CD4-positive, alpha-beta T cell (primary cell): ENCODE measurements at regions not wholly inside any gene's neighbourhood (a gene's known extent, or its start where the extent isn't known, plus 50 kb on each side); places are given as distances from the start of the nearest gene placed in this dataset.

ENCODE experiments used
- ATAC-seq: fragments of 200-7000 bp; cut with Tn5 transposase; one replicate; pipeline ENCODE4 v1.10.0; 2022; ENCODE audit warnings: mild to moderate bottlenecking; ENCODE audit not compliant: poor library complexity
- CTCF ChIA-PET: fragments of 350-600 bp; sonication (Branson Sonifier 250); formaldehyde crosslinking; loops from one replicate; lab custom pipeline; 2021; ENCODE audit warnings: antibody characterized with exemption, inconsistent platforms; lab: Charles Lee
- POLR2A ChIA-PET: fragments of 350-600 bp; sonication (Branson Sonifier 250); formaldehyde crosslinking; loops from one replicate; lab custom pipeline; 2021; ENCODE audit warnings: antibody characterized with exemption, inconsistent platforms; lab: Charles Lee
- DNase-seq, 14 experiments: peaks; one replicate each; pipeline ENCODE4 v3.0.0-alpha.2; 2013 to 2020; ENCODE audit warnings: mixed read lengths in 2 of 14
- H3K27ac ChIP-seq, 2 donors: one replicate each; pipeline versions ENCODE4 v1.5.1 to v1.7.0; 2013; ENCODE audit warnings: low read length in 2 of 2, low read depth in 1 of 2, mild to moderate bottlenecking in 1 of 2
- H3K27me3 ChIP-seq, 2 experiments: 1 replicate in 1 of 2; 2 replicates in 1 of 2; pipeline versions ENCODE4 v1.6.1 to v1.7.0; 2013; ENCODE audit warnings: low read length in 2 of 2, control low read depth in 1 of 2, mild to moderate bottlenecking in 1 of 2, moderate library complexity in 1 of 2; ENCODE audit not compliant: insufficient read depth in 2 of 2, control insufficient read depth in 1 of 2
- H3K36me3 ChIP-seq: one replicate; pipeline ENCODE4 v1.6.1; 2013; ENCODE audit warnings: low read length, control low read depth; ENCODE audit not compliant: insufficient read depth
- H3K4me1 ChIP-seq: one replicate; pipeline ENCODE4 v1.6.1; 2013; ENCODE audit warnings: low read length, control low read depth; ENCODE audit not compliant: insufficient read depth
- H3K4me3 ChIP-seq: one replicate; pipeline ENCODE4 v1.5.1; 2013; ENCODE audit warnings: mild to moderate bottlenecking, low read length, moderate library complexity
- H3K9me3 ChIP-seq, 2 experiments: 1 replicate in 1 of 2; 2 replicates in 1 of 2; pipeline versions ENCODE4 v1.6.1 to v1.7.0; 2013; ENCODE audit warnings: low read length in 2 of 2, mild to moderate bottlenecking in 2 of 2, control low read depth in 1 of 2, moderate library complexity in 1 of 2; ENCODE audit not compliant: control insufficient read depth in 1 of 2, insufficient read depth in 1 of 2
- H3K27ac Mint-ChIP-seq: one replicate; pipeline ENCODE4 v1.8.0; 2020; ENCODE audit warnings: mixed read lengths
- H3K27me3 Mint-ChIP-seq: one replicate; pipeline ENCODE4 v1.8.0; 2021; ENCODE audit warnings: mixed read lengths
- H3K36me3 Mint-ChIP-seq: one replicate; pipeline ENCODE4 v1.8.0; 2021; ENCODE audit warnings: low read depth, mixed read lengths
- H3K4me1 Mint-ChIP-seq: one replicate; pipeline ENCODE4 v1.8.0; 2021; ENCODE audit warnings: low read depth, mixed read lengths
- H3K4me3 Mint-ChIP-seq: one replicate; pipeline ENCODE4 v1.8.0; 2020; ENCODE audit warnings: mild to moderate bottlenecking, mixed read lengths
- H3K9me3 Mint-ChIP-seq: one replicate; pipeline ENCODE4 v1.8.0; 2020; ENCODE audit warnings: mixed read lengths
- intact Hi-C, 2 experiments: fragments of 100-400 bp; cut with DNase I in 1 of 2; cut with micrococcal nuclease in 1 of 2; formaldehyde crosslinking; loops; one replicate each; pipeline versions ENCODE4 v1.15.1 to v1.9.0; 2023 to 2025; cut with DNase I, micrococcal nuclease
- TF ChIP-seq, protein P1 (sequence below): fragments of 200-600 bp; IDR thresholded peaks from one replicate; pipeline ENCODE4 v1.8.0; 2022; ENCODE audit warnings: antibody characterized with exemption, mild to moderate bottlenecking

DNA sequence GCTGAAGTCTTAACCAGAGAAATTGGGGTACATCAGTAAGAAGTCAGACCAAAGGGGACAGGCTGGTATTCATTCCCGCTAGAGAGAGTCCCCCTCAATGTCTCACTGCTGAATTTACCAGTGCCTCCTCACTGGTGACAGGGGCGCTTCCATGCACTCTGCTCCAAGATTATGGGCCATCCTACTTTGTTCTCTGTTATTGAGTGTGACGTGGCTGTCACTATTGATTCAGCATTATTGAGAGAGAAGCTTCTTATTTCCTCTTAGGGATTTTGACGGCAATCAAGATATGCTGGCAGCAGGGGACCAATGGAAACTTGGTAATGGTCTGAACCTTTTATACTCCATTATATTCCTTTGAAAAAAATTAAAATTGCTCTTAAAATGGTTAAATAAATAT, 118.6 kb downstream of the SYF2 start:
- DNase-seq = no peak
- Mint-ChIP-seq H3K4me3 (no peak overlapping the region), H3K9me3 (no peaks in the 10 kb centered on the region), H3K27ac (no peak overlapping the region), H3K36me3 (no peaks in the 10 kb centered on the region), H3K4me1 (peaks cover 11% of the 10 kb centered on the region), H3K27me3 (no peaks in the 10 kb centered on the region)
- Histone ChIP-seq H3K27ac (no peak overlapping the region), H3K4me3 (no peak overlapping the region), H3K36me3 (no peaks in the 10 kb centered on the region), H3K27me3 (peaks cover 0 to 2% of the 10 kb centered on the region in 2 experiments), H3K9me3 (peaks cover 13 to 15% of the 10 kb centered on the region in 2 experiments), H3K4me1 (peaks cover 13% of the 10 kb centered on the region)
- ATAC-seq = no peak
- intact Hi-C loops = no loop called here
- TF ChIP-seq, protein P1, sequence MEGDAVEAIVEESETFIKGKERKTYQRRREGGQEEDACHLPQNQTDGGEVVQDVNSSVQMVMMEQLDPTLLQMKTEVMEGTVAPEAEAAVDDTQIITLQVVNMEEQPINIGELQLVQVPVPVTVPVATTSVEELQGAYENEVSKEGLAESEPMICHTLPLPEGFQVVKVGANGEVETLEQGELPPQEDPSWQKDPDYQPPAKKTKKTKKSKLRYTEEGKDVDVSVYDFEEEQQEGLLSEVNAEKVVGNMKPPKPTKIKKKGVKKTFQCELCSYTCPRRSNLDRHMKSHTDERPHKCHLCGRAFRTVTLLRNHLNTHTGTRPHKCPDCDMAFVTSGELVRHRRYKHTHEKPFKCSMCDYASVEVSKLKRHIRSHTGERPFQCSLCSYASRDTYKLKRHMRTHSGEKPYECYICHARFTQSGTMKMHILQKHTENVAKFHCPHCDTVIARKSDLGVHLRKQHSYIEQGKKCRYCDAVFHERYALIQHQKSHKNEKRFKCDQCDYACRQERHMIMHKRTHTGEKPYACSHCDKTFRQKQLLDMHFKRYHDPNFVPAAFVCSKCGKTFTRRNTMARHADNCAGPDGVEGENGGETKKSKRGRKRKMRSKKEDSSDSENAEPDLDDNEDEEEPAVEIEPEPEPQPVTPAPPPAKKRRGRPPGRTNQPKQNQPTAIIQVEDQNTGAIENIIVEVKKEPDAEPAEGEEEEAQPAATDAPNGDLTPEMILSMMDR = no peak
- ChIA-PET CTCF (no interaction called here), POLR2A (no interaction called here)

DNA sequence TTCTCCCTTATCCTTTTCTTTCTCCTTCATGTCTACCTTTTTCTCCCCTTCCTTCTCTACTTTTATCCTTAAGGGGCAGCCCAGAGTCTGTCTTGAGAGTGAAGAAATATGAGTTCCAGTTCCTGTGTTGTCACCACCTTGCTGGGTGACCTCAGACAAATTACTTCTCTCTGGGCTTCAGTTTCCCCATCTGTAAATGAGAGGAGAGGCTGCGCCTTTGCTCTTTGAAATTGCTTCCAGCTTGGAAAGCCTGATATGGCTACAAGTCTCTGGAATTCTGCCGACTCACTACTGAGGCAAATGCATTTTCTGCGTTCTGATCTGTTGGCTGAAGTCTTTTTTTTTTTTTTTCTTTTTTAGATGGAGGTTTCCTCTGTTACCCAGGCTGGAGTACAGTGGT, 119.2 kb downstream of the SYF2 start:
- H3K4me1 Mint-ChIP-seq = peaks cover 6% of the 10 kb centered on the region
- peaks cover 13 to 22% of the 10 kb centered on the region in 2 experiments for H3K9me3 ChIP-seq
- H3K4me1 ChIP-seq = peaks cover 13% of the 10 kb centered on the region
- no peaks in the 10 kb centered on the region for H3K36me3 Mint-ChIP-seq
- CTCF ChIA-PET = no interaction called here
- H3K27ac ChIP-seq = no peak overlapping the region
- peaks cover 0 to 2% of the 10 kb centered on the region in 2 experiments for H3K27me3 ChIP-seq
- no peak overlapping the region for H3K27ac Mint-ChIP-seq
- H3K4me3 ChIP-seq = no peak overlapping the region
- TF ChIP-seq, protein P1 = no peak
- no peaks in the 10 kb centered on the region for H3K9me3 Mint-ChIP-seq
- H3K36me3 ChIP-seq = no peaks in the 10 kb centered on the region
- no peak for DNase-seq
- H3K27me3 Mint-ChIP-seq = no peaks in the 10 kb centered on the region
- H3K4me3 Mint-ChIP-seq = no peak overlapping the region
- ATAC-seq = no peak
- intact Hi-C loops = no loop called here
- POLR2A ChIA-PET = no interaction called here

DNA sequence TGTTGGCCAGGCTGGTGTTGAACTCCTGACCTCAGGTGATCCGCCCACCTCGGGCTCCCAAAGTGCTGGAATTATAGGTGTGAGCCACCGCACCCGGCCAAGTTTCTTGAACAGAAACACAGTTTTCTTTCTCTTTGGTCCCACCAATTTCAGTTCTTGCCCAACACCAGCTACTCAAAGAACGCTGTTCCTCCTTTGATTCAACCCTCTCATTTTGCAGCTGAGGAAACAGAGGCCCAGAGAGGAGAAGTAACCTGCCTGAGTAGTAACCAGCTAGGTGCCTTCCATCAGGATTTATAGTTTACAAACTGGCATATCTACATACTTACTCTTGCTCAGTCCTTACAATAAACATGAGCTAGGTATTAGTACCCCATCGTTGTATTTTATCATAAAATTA, 119.9 kb downstream of the SYF2 start:
- Histone ChIP-seq H3K4me3 (no peak overlapping the region), H3K9me3 (peaks cover 13 to 26% of the 10 kb centered on the region in 2 experiments), H3K27ac (no peak overlapping the region), H3K36me3 (no peaks in the 10 kb centered on the region), H3K4me1 (peaks cover 13% of the 10 kb centered on the region), H3K27me3 (peaks cover 0 to 2% of the 10 kb centered on the region in 2 experiments)
- H3K27me3 Mint-ChIP-seq = no peaks in the 10 kb centered on the region
- ChIA-PET CTCF (no interaction called here), POLR2A (interaction anchor here (0.6 kb wide), 1 partner anchor 12 kb away, joined by 3 read pairs; no protein-coding TSS in a partner anchor)
- TF ChIP-seq, protein P1 = no peak
- no peak overlapping the region for H3K27ac Mint-ChIP-seq
- H3K4me1 Mint-ChIP-seq = peaks cover 6% of the 10 kb centered on the region
- H3K4me3 Mint-ChIP-seq = no peak overlapping the region
- no peaks in the 10 kb centered on the region for H3K9me3 Mint-ChIP-seq
- intact Hi-C loops = no loop called here
- ATAC-seq (no peak), DNase-seq (no peak)
- H3K36me3 Mint-ChIP-seq = no peaks in the 10 kb centered on the region
